BJ (cell line): ENCODE measurements at regions not wholly inside any gene's neighbourhood (a gene's known extent, or its start where the extent isn't known, plus 50 kb on each side); places are given as distances from the start of the nearest gene placed in this dataset.

Source experiments
- CTCF ChIA-PET: fragments of 350-600 bp; formaldehyde crosslinking; extraction: SDS; loops from one replicate; lab custom pipeline; 2021; ENCODE audit warnings: antibody characterized with exemption, inconsistent platforms; lab: Yijun Ruan, JAX
- POLR2A ChIA-PET: fragments of 300-600 bp; sonication (Branson Sonifier 250); formaldehyde crosslinking; extraction: SDS; loops from one replicate; lab custom pipeline; 2021; ENCODE audit warnings: antibody characterized with exemption; lab: Charles Lee
- DNase-seq: peaks from one replicate; pipeline ENCODE4 v3.0.0-alpha.2; 2011; ENCODE audit warnings: low read depth
- H3K27me3 ChIP-seq: 2 replicates; pipeline ENCODE4 v1.6.0; 2011; ENCODE audit warnings: low read length; ENCODE audit not compliant: control insufficient read depth, insufficient read depth
- H3K36me3 ChIP-seq: 2 replicates; pipeline ENCODE4 v1.5.1; 2011; ENCODE audit warnings: low read length; ENCODE audit not compliant: control insufficient read depth, insufficient read depth
- H3K4me3 ChIP-seq: 2 replicates; pipeline ENCODE4 v1.5.1; 2011; ENCODE audit warnings: low read depth, mild to moderate bottlenecking, control low read depth, low read length
- CTCF ChIP-seq: IDR thresholded peaks from 2 replicates; pipeline ENCODE4 v1.5.1; 2011; ENCODE audit warnings: low read depth, mild to moderate bottlenecking, control low read depth, inconsistent platforms, low read length, moderate library complexity; ENCODE audit not compliant: insufficient read depth

- POLR2A ChIA-PET = no interaction called here
- Histone ChIP-seq H3K36me3 (no peaks in the 10 kb centered on the region), H3K4me3 (no peak overlapping the region), H3K27me3 (peaks cover 4% of the 10 kb centered on the region)
- no peak for TF ChIP-seq CTCF
- CTCF ChIA-PET = interaction anchor here (0.7 to 1.4 kb wide), 3 partner anchors 22 to 191 kb away, joined by 3 to 4 read pairs (median 3); no protein-coding TSS in a partner anchor
- no peak for DNase-seq
These were observed 154.4 kb upstream of the EPB41L4A start for GRCh38 chr5:112573441-112573840.

- ChIA-PET POLR2A (no interaction called here), CTCF (interaction anchor here (1.1 kb wide), 1 partner anchor 23 kb away, joined by 3 read pairs; no protein-coding TSS in a partner anchor)
- no peak for DNase-seq
- no peak overlapping the region for H3K4me3 ChIP-seq
- H3K27me3 ChIP-seq = peaks cover 4% of the 10 kb centered on the region
- no peak for TF ChIP-seq CTCF
- H3K36me3 ChIP-seq = no peaks in the 10 kb centered on the region
These were observed 155.5 kb upstream of the EPB41L4A start for GRCh38 chr5:112574536-112574935.

DNA sequence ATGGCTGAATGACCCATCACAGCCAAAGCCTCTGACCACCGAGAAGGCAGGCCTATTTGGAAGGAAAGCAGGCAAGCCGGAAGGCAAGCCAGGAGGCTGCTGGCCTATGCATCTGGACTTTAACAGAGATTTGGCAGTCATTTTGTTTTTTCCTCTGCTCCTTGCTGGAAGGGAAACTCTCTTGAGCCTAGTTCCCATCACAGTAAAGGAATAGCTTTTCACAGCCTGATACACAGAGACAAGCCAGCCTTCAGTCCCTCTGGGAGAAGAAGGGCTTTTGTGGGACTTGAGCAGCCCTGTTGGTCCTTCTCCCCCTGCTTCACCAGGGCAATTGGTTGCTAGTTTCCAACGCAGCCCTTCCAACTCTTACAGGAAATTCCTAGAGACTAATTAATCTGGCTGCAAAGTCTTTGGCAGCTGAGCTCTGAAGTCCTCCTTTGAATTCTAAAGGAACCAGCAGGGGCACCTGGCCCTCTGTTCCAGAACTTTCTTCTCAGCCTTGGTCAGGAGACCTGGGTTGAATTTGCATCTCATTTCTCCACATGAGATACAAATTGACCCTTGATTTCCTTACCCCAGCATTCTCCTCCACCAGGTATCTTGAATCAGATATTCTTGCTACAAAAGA, 157.3 kb upstream of the EPB41L4A start:
- Histone ChIP-seq H3K27me3 (peaks cover 7% of the 10 kb centered on the region), H3K4me3 (no peak overlapping the region), H3K36me3 (no peaks in the 10 kb centered on the region)
- no peak for DNase-seq
- POLR2A ChIA-PET = no interaction called here
- no peak for TF ChIP-seq CTCF
- CTCF ChIA-PET = interaction anchor here (1.1 to 1.2 kb wide), 2 partner anchors 21 to 22 kb away, joined by 3 to 4 read pairs; no protein-coding TSS in a partner anchor

DNA sequence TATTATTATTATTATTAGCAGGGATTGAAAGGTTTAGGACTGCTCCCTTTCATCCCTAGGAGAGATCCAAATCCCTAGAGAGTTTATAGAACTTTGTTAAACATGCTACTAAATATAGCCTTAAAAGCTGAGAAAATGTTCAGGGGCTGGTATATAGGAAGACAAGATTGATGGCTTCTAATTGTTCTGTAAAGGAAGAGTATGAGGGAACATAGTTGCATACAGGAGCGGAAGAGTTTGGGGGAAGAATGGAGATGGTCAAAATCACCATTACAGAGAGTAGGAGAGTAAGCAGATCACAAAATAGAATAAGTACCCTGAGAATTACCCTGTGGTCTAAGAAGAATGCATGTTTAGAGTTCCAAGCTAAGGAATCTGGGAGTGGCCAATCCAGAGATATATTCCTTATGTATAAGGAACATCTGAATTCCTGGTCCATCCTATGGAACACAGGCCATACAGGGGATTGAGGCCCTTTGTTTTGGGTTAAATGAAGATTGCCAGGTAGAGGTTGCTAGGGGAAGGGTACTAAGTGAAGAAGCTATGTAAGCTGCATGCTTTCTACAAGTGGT, 158.0 kb upstream of the APC start:
- H3K36me3 ChIP-seq = no peaks in the 10 kb centered on the region
- ChIA-PET POLR2A (no interaction called here), CTCF (interaction anchor here (1.2 kb wide), 1 partner anchor 14 kb away, joined by 3 read pairs; no protein-coding TSS in a partner anchor)
- no peak for DNase-seq
- TF ChIP-seq CTCF = no peak
- H3K27me3 ChIP-seq = peaks cover 2% of the 10 kb centered on the region
- no peak overlapping the region for H3K4me3 ChIP-seq

- H3K36me3 ChIP-seq = no peaks in the 10 kb centered on the region
- TF ChIP-seq CTCF = no peak
- ChIA-PET POLR2A (no interaction called here), CTCF (no interaction called here)
- H3K27me3 ChIP-seq = peaks cover 2% of the 10 kb centered on the region
- H3K4me3 ChIP-seq = no peak overlapping the region
- DNase-seq = no peak
These were observed 155.8 kb upstream of the APC start for GRCh38 chr5:112581811-112582320.
